ENCODE measurements at regions not wholly inside any gene's neighbourhood (a gene's known extent, or its start where the extent isn't known, plus 50 kb on each side); places are given as distances from the start of the nearest gene placed in this dataset.

DNA sequence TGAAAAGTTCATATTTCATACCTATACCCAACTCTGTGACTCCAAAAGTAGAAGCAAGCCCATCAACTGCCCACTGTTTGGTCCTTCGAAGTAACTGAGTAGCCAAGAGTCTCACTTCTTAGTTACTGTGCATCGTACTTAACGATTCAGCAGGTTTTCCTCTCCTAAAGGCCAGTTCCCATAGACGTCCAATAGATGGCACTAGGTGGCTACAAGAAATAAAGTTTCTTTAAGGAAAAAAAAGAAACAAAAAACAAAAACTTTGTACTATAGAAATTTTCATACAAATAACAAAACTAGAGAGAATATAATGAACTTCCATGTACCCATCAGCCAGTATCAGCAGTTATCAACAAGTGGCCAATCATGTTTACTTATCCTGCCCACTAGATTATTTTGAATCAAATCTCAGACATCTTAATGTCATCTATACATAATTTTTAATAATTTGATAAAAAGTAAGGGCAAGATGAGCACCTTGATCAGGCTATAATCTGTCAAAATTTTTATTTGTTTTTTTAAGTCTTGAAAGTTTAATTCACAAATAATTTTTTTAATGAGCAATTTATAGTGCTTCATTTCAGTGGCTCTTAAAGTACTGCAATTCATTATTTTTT lies 63.8 kb upstream of the ACP3 start:
- FAIRE-seq (peak; percentile 8), ATAC-seq (peak; percentile 66), DNase-seq (ENCODE audit: low spot score) (peak; percentile 43)
- H4K20me1 ChIP-seq (ENCODE audit: insufficient read depth, low read length), result no peaks in the 10 kb centered on the region
- no TSS peak for BruUV-seq (replicated peaks)
- H3K79me2 ChIP-seq (ENCODE audit: insufficient read depth, low read length), result no peaks in the 10 kb centered on the region
- H3K9me3 ChIP-seq (ENCODE audit: low read length), result no peaks in the 10 kb centered on the region
- intact Hi-C loops (cut with micrococcal nuclease; ENCODE audit: unreplicated experiment), result loop anchor here (1.0 kb wide), 2 partner anchors 90 to 146 kb away; no protein-coding TSS in a partner anchor
- H3K9ac ChIP-seq (ENCODE audit: insufficient read depth, low read depth, low read length), result no peak overlapping the region
- ChIA-PET POLR2A (no interaction called here), CTCF (ENCODE audit: low intra/inter-chr PET ratio, low total read pairs) (interaction anchor here (1.8 to 2.0 kb wide), 2 partner anchors 90 to 146 kb away, joined by 14 to 34 read pairs; no protein-coding TSS in a partner anchor)
- in situ Hi-C loops (cut with HindIII; ENCODE audit: extremely low pct_ligation_motif_present, low pct_unique_long_range_greater_than_20kb), result no loop called here
- no peaks in the 10 kb centered on the region for H3K36me3 ChIP-seq (replicated peaks in 1 of 2; ENCODE audit: control insufficient read depth in 1 of 2, insufficient read depth in 2 of 2, low read length in 2 of 2)
- WGBS (ENCODE audit: low lambda C conversion rate), result 1% methylated on average over 4 of the region's 4 CpGs
- no peak overlapping the region for H3K4me3 ChIP-seq (replicated peaks in 1 of 3; ENCODE audit: insufficient read depth in 1 of 3, low read depth in 2 of 3, low read length in 3 of 3)
- H3K4me1 ChIP-seq (ENCODE audit: insufficient read depth, low read length), result no peaks in the 10 kb centered on the region
- H3K27ac ChIP-seq (ENCODE audit: extremely low read length, insufficient read depth, low read length), result no peak overlapping the region
- H3K27me3 ChIP-seq (ENCODE audit: control insufficient read depth in 1 of 2, insufficient read depth in 2 of 2, low read length in 2 of 2), result no peaks in the 10 kb centered on the region
- H3K4me2 ChIP-seq (ENCODE audit: low read depth, low read length), result no peak overlapping the region
- H2AFZ ChIP-seq (ENCODE audit: low read length), result no peak overlapping the region
- TF ChIP-seq HIVEP1 (CRISPR knock-in tag; IDR thresholded peaks at IDR 0.05), result no peak
- no peak for TF ChIP-seq SP2 (CRISPR knock-in tag; IDR thresholded peaks at IDR 0.05)
- TF ChIP-seq ZFP82 (CRISPR knock-in tag; IDR thresholded peaks at IDR 0.05; ENCODE audit: borderline replicate concordance), result no peak
- TF ChIP-seq GPN1 (CRISPR knock-in tag; IDR thresholded peaks at IDR 0.05; ENCODE audit: borderline replicate concordance), result no peak
- TF ChIP-seq RBFOX2 (IDR thresholded peaks at IDR 0.05; ENCODE audit: low read depth, low read length), result no peak
- TF ChIP-seq, protein P1, sequence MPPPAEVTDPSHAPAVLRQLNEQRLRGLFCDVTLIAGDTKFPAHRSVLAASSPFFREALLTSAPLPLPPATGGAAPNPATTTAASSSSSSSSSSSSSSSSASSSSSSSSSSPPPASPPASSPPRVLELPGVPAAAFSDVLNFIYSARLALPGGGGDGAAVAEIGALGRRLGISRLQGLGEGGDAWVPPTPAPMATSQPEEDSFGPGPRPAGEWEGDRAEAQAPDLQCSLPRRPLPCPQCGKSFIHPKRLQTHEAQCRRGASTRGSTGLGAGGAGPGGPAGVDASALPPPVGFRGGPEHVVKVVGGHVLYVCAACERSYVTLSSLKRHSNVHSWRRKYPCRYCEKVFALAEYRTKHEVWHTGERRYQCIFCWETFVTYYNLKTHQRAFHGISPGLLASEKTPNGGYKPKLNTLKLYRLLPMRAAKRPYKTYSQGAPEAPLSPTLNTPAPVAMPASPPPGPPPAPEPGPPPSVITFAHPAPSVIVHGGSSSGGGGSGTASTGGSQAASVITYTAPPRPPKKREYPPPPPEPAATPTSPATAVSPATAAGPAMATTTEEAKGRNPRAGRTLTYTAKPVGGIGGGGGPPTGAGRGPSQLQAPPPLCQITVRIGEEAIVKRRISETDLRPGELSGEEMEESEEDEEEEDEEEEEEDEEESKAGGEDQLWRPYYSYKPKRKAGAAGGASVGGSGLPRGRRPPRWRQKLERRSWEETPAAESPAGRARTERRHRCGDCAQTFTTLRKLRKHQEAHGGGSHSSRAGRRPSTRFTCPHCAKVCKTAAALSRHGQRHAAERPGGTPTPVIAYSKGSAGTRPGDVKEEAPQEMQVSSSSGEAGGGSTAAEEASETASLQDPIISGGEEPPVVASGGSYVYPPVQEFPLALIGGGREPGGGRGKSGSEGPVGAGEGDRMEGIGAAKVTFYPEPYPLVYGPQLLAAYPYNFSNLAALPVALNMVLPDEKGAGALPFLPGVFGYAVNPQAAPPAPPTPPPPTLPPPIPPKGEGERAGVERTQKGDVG (CRISPR knock-in tag; IDR thresholded peaks at IDR 0.05; ENCODE audit: borderline replicate concordance), result no peak
- TF ChIP-seq ZNF879 (CRISPR knock-in tag; IDR thresholded peaks at IDR 0.05), result no peak
- TF ChIP-seq, protein P2, sequence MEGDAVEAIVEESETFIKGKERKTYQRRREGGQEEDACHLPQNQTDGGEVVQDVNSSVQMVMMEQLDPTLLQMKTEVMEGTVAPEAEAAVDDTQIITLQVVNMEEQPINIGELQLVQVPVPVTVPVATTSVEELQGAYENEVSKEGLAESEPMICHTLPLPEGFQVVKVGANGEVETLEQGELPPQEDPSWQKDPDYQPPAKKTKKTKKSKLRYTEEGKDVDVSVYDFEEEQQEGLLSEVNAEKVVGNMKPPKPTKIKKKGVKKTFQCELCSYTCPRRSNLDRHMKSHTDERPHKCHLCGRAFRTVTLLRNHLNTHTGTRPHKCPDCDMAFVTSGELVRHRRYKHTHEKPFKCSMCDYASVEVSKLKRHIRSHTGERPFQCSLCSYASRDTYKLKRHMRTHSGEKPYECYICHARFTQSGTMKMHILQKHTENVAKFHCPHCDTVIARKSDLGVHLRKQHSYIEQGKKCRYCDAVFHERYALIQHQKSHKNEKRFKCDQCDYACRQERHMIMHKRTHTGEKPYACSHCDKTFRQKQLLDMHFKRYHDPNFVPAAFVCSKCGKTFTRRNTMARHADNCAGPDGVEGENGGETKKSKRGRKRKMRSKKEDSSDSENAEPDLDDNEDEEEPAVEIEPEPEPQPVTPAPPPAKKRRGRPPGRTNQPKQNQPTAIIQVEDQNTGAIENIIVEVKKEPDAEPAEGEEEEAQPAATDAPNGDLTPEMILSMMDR (CRISPR knock-in tag; IDR thresholded peaks at IDR 0.05), result peak; percentile 65
- no peak for TF ChIP-seq ZNF121 (CRISPR knock-in tag; IDR thresholded peaks at IDR 0.05)
- TF ChIP-seq KDM4B (CRISPR knock-in tag; IDR thresholded peaks at IDR 0.05), result no peak
- TF ChIP-seq, protein P3, sequence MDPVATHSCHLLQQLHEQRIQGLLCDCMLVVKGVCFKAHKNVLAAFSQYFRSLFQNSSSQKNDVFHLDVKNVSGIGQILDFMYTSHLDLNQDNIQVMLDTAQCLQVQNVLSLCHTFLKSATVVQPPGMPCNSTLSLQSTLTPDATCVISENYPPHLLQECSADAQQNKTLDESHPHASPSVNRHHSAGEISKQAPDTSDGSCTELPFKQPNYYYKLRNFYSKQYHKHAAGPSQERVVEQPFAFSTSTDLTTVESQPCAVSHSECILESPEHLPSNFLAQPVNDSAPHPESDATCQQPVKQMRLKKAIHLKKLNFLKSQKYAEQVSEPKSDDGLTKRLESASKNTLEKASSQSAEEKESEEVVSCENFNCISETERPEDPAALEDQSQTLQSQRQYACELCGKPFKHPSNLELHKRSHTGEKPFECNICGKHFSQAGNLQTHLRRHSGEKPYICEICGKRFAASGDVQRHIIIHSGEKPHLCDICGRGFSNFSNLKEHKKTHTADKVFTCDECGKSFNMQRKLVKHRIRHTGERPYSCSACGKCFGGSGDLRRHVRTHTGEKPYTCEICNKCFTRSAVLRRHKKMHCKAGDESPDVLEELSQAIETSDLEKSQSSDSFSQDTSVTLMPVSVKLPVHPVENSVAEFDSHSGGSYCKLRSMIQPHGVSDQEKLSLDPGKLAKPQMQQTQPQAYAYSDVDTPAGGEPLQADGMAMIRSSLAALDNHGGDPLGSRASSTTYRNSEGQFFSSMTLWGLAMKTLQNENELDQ (CRISPR knock-in tag; IDR thresholded peaks at IDR 0.05; ENCODE audit: borderline replicate concordance), result no peak
- peak; percentile 56 for TF ChIP-seq STAG1 (CRISPR knock-in tag; IDR thresholded peaks at IDR 0.05)
- TF ChIP-seq SMC3 (IDR thresholded peaks at IDR 0.05; ENCODE audit: low read length), result peak; percentile 33; the same call in 1 of the 2 replicates
- TF ChIP-seq HMG20A (CRISPR knock-in tag; IDR thresholded peaks at IDR 0.05; ENCODE audit: borderline replicate concordance), result no peak
- TF ChIP-seq ATF7-NPFF (CRISPR knock-in tag; IDR thresholded peaks at IDR 0.05; ENCODE audit: low read depth), result no peak

Data from HepG2 (cell line).